ENCODE measurements at regions not wholly inside any gene's neighbourhood (a gene's known extent, or its start where the extent isn't known, plus 50 kb on each side); places are given as distances from the start of the nearest gene placed in this dataset.
"Not testable (repeated sequence)": the region's sequence is repeated elsewhere in the genome, so short reads cannot be mapped to it uniquely, and the experiment has no call there.

DNA sequence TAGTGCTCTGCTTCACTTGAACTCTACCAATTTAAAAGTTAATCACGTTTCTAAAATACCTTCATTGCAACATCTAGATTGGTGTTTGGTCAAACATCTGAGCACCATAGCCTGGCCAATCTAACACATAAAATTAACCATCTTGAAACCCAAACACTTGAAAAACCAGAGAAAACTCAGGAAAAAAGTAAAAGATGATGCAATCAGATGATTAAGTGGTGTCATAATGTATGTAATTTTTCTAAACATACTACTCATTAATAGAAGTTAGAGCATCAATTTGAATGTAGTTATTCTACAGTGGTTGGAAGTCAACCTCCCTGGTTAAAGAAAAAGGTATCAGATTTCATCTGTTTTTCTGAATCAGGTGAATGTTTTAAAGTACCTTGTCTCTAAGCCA lies 228.6 kb upstream of the ID4 start:
- no peak for DNase-seq (ENCODE audit: low spot score)

GRCh38 chr6:19609972-19610641 lies 227.1 kb upstream of the ID4 start:
- DNase-seq (ENCODE audit: low spot score), result no peak

DNA sequence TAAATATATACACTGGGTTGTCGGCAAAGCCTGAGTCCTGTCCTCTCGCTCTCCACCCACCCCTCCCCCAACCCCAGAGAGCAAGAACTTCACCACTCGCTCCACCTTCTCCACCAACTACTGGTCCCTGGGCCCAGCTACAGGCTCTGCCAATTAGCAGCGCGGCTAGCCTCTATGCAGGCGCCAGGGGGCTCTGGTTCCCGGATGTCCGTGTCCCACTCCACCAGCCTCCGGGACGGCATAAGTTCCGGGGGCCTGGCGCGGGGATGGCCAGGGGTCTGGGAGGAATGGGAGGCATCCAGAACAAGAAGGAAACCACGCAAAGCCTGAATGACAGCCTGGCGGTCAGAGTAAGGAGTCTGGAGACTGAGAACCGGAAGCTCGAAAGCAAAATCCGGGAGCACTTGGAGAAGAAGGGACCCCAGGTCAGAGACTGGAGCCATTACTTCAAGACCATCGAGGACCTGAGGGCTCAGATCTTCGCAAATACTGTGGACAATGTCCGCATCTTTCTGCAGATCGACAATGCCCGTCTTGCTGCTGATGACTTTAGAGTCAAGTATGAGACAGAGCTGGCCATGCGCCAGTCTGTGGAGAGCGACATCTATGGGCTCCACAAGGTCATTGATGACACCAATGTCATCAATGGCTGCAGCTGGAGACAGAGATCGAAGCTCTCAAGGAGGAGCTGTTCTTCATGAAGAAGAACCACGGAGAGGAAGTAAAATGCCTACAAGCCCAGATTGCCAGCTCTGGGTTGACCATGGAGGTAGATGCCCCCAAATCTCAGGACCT lies 224.3 kb upstream of the ID4 start:
- DNase-seq (ENCODE audit: low spot score), result not testable (repeated sequence)

GRCh38 chr6:19613678-19614077 lies 223.5 kb upstream of the ID4 start:
- no peak for DNase-seq (ENCODE audit: low spot score)

GRCh38 chr6:19616022-19616421 lies 221.1 kb upstream of the ID4 start:
- DNase-seq (ENCODE audit: low spot score), result no peak

DNA sequence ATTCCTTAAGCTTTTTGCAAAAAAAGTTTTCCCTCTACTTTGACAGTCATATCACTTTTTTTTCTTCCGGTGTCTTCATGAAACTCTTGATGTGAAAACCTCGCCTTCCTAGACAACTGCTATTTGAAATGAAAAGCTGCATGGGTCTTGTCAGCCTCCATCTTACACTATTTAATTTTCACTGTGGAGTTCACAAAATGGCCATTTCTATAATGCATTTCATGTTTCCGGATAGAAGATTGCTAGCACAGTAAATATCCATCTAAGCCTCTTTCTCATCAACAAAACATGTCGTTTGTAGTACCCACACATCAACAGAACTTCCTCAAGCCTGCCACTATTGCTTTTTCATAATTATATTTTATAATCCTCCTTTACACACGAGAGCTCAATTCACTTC lies 204.9 kb upstream of the ID4 start:
- no peak for DNase-seq (ENCODE audit: low spot score)

- no peak for DNase-seq (ENCODE audit: low spot score)
These were observed 204.4 kb upstream of the ID4 start for GRCh38 chr6:19632786-19633185.

- no peak for DNase-seq (ENCODE audit: low spot score)
These were observed 201.4 kb upstream of the ID4 start for GRCh38 chr6:19635728-19636127.

DNA sequence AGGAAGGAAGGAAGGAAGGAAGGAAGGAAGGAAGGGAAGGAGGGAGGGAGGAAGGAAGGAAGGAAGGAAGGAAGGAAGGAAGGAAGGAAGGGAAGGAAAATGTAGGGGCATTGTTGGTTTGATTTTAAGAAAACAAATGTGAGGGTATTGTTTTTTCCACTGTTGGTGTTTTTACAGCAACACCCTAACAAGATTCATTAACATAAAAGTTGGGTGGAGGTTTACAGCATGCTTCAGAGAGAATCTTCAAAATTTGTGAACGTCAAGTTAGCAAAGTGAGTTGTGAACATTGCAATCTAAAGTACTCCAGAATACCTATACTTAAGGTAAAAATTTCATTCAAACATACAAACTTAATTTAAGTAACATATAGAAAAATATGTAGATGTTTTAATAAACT lies 200.2 kb upstream of the ID4 start:
- no peak for DNase-seq (ENCODE audit: low spot score)

DNA sequence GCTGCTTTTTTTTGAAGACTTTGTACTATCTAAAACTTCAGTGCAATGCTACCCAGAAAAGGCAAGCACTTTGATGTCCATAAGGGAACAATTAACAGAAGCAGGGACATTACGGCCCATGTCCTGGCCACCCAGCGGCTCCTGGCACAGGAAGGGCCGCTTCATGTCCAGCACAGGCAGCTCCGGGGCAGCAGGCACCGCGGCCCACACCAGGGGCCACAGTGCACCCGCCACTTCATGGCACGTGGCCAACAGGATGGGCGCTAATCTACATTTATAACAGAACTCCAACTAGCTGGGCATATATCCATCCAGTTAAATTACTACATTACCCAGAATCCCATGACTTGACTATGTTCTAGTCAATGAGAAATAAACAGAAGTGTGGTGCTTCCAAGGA lies 198.2 kb upstream of the ID4 start:
- DNase-seq (ENCODE audit: low spot score), result no peak

GRCh38 chr6:19643287-19643686 lies 193.9 kb upstream of the ID4 start:
- no peak for DNase-seq (ENCODE audit: low spot score)

GRCh38 chr6:19643713-19644112 lies 193.5 kb upstream of the ID4 start:
- DNase-seq (ENCODE audit: low spot score), result no peak

- DNase-seq (ENCODE audit: low spot score), result no peak
These were observed 181.4 kb upstream of the ID4 start for GRCh38 chr6:19655744-19656143.

DNA sequence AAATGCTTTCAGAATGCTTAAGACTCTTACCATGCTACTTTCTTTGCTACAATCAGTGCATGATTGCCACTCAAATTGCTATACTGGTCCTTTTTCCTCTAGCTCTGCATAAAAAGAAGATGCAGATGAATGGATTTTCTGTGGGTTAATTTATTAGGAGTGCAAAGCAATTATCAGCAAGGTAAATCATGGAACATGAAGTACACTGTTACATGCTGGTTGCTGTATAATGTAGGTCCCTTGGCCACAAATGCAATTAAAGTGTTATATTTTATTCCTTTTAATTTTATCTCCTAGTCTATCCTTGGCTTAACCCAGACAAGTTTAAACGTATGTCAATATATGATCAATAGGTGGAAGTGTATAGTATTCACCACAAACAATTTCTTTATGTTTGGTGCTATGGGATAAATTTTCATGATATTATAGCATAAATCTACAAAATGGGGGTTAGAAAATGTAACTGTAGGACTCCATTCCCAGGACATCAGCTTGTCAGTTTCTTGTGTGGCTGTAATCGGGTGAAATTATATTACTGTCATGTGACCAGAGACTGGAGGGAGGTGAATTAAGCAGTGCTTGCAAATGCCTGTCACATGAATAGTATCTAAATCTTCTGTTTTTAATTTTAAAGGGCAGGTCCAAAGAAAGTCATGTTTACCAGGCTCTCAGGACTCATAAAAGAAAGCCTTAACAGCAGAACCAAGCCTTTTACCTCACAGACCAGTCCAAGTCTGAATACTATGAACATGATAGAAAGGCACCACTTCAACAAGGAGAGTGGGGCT lies 176.9 kb upstream of the ID4 start:
- no peak for DNase-seq (ENCODE audit: low spot score)

DNA sequence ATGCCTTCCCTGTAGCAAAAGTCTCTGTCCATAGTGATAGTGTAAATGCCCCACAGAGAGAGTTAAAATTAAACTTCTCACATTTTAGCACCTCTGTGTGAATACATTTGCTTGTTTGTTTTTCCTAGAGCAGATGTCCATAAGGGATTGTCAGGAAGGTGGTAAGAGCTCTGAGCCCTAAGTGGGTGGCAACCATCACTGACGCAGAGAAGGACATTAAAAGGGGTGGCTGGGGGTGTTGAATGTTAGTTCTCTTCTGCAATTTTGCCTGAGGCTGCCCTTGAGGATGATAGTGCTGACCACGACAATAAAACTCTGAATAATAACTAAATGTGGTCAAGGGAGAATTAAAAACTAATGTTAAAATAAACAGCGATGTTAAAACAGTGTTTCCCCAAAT lies 174.3 kb upstream of the ID4 start:
- no peak for DNase-seq (ENCODE audit: low spot score)

- no peak for DNase-seq (ENCODE audit: low spot score)
These were observed 173.7 kb upstream of the ID4 start for GRCh38 chr6:19663479-19663878.

DNA sequence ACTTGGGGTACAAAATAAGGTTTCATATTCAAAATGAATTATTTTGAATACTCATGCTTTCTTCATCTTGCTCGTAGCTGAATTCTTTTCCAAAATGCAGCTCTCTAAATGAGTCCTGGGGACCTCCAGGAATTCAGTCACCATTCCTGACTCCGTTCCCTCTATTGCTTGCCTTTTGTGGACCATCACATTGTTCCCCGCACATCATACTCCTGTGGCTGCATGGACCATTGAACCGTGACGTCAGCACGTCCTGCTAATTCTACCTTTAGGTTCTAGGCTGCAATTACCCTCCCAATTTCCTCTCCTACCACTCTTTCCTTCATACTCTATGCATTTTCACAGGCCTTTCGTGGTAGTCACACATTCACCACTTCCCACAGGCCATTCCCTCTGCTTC lies 173.1 kb upstream of the ID4 start:
- DNase-seq (ENCODE audit: low spot score), result no peak

DNA sequence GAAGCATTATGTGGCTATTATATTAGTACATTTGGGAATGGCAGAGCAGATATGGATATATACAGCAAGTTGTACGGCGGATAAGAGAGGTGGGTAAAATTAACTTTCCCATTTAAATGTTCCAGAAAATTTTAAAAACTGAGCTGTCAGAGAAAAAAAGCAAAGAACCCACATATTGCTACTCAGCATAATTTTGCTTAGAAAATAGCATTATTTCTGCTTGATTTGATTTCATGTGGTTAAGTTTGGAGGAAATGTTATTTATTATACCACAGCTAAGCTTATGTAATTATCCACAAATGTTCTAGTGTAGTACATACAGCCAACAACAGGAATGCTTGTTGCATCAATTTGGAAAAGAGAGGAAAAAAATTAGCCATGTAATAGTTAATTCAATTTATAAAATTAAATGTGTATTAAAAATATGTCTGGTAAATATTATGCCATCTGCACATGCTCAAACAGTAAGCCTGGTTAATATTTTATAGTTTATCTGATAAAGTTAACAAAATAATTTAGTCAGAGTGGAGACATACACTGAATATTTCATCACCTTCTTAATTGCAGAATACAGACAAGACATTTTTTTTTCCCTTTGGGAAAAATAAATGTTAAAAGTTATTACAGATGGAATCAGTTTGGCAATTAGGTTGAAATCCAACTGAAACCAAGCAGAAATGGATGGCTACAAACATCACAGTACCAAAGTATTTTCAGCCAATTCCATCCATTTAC lies 172.1 kb upstream of the ID4 start:
- DNase-seq (ENCODE audit: low spot score), result no peak

GRCh38 chr6:19665613-19665909 lies 171.6 kb upstream of the ID4 start:
- no peak for DNase-seq (ENCODE audit: low spot score)

DNA sequence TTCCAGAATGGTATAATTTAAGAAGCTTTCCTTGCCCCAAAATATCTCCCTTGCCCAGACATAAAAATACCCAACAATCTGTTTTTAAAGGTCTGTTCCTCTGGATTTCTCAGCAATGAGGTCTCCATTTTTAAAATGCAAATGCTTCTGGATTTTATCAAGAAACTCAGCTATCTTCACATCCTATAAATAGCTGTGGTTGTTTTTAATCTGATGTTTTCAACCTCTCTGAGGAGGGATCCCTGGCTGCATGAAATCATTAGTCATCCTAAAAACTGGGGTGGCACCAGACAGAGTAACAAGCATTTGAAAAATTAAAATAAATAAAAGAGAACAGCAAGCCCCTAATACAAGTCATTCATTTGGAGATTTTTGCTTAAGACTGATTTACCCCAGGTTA lies 168.5 kb upstream of the ID4 start:
- no peak for DNase-seq (ENCODE audit: low spot score)

- DNase-seq (ENCODE audit: low spot score), result no peak
These were observed 168.0 kb upstream of the ID4 start for GRCh38 chr6:19669206-19669605.

- no peak for DNase-seq (ENCODE audit: low spot score)
These were observed 154.3 kb upstream of the ID4 start for GRCh38 chr6:19682859-19683258.
